IMR-90 (cell line): ENCODE measurements at regions not wholly inside any gene's neighbourhood (a gene's known extent, or its start where the extent isn't known, plus 50 kb on each side); places are given as distances from the start of the nearest gene placed in this dataset.

Experiments used
- ATAC-seq: fragments of 200-7000 bp; cut with Tn5 transposase; 2 replicates; pipeline ENCODE4 v1.9.1; 2020; ENCODE audit warnings: low read depth, mild to moderate bottlenecking, moderate library complexity
- BruUV-seq: library from RNA; stranded (reverse); fragments of 400-500 nt; replicated peaks from 2 replicates; lab custom pipeline; 2021; lab: Mats Ljungman, UMichigan
- CTCF ChIA-PET: fragments of 300-600 bp; formaldehyde crosslinking; extraction: SDS; loops from one replicate; lab custom pipeline; 2021; ENCODE audit warnings: antibody characterized with exemption; lab: Yijun Ruan, JAX
- POLR2A ChIA-PET: fragments of 300-600 bp; sonication (Branson Sonifier 250); formaldehyde crosslinking; loops from one replicate; lab custom pipeline; 2022; ENCODE audit warnings: antibody characterized with exemption; ENCODE audit not compliant: unreplicated experiment; lab: Charles Lee
- DNase-seq: peaks from one replicate; pipeline ENCODE4 v3.0.0; 2013
- H2AFZ ChIP-seq: replicated peaks from 2 replicates; pipeline ENCODE3; 2013; ENCODE audit warnings: low read length, mild to moderate bottlenecking; ENCODE audit not compliant: poor library complexity
- H2AK5ac ChIP-seq: 2 replicates; pipeline ENCODE4 v1.6.1; 2013; ENCODE audit warnings: low read depth, low read length, inconsistent platforms
- H2AK9ac ChIP-seq: replicated peaks from 2 replicates; pipeline ENCODE3; 2013; ENCODE audit warnings: mild to moderate bottlenecking, low read depth, low read length, moderate library complexity; ENCODE audit not compliant: poor library complexity
- H2BK120ac ChIP-seq: 2 replicates; pipeline ENCODE4 v1.6.1; 2013; ENCODE audit warnings: low read depth, low read length, inconsistent platforms
- H2BK15ac ChIP-seq: 3 replicates; pipeline ENCODE4 v1.6.1; 2013; ENCODE audit warnings: low read depth, low read length, inconsistent platforms
- H2BK20ac ChIP-seq: 2 replicates; pipeline ENCODE4 v1.6.1; 2013; ENCODE audit warnings: low read depth, mild to moderate bottlenecking, inconsistent platforms, low read length, moderate library complexity
- H2BK5ac ChIP-seq: 2 replicates; pipeline ENCODE4 v1.6.1; 2013; ENCODE audit warnings: mild to moderate bottlenecking, low read depth, low read length, inconsistent platforms; ENCODE audit not compliant: poor library complexity, severe bottlenecking
- H3K14ac ChIP-seq: replicated peaks from 2 replicates; pipeline ENCODE4 v1.6.1; 2013; ENCODE audit warnings: low read depth, low read length, inconsistent platforms
- H3K18ac ChIP-seq: 2 replicates; pipeline ENCODE4 v1.6.1; 2013; ENCODE audit warnings: low read depth, low read length, control low read depth
- H3K23ac ChIP-seq: 2 replicates; pipeline ENCODE4 v1.6.1; 2013; ENCODE audit warnings: low read depth, low read length, inconsistent platforms
- H3K27ac ChIP-seq: 2 replicates; pipeline ENCODE4 v1.5.1; 2013; ENCODE audit warnings: mild to moderate bottlenecking, control low read depth, low read length; ENCODE audit not compliant: insufficient read depth
- H3K27me3 ChIP-seq: 2 replicates; pipeline ENCODE4 v1.6.1; 2013; ENCODE audit warnings: low read length; ENCODE audit not compliant: control insufficient read depth, insufficient read depth
- H3K36me3 ChIP-seq: 2 replicates; pipeline ENCODE4 v1.6.1; 2013; ENCODE audit warnings: low read length, mixed read lengths; ENCODE audit not compliant: control insufficient read depth, insufficient read depth
- H3K4ac ChIP-seq: 2 replicates; pipeline ENCODE4 v1.6.1; 2013; ENCODE audit warnings: low read depth, low read length, inconsistent platforms
- H3K4me1 ChIP-seq: 2 replicates; pipeline ENCODE4 v1.6.1; 2013; ENCODE audit warnings: low read length, mixed read lengths; ENCODE audit not compliant: control insufficient read depth, insufficient read depth
- H3K4me2 ChIP-seq: 2 replicates; pipeline ENCODE4 v1.6.1; 2013; ENCODE audit warnings: low read depth, mild to moderate bottlenecking, control low read depth, low read length, moderate library complexity
- H3K4me3 ChIP-seq: 2 replicates; pipeline ENCODE4 v1.5.1; 2013; ENCODE audit warnings: low read depth, mild to moderate bottlenecking, control low read depth, low read length, moderate library complexity; ENCODE audit not compliant: insufficient read depth
- H3K56ac ChIP-seq: 2 replicates; pipeline ENCODE4 v1.6.1; 2013; ENCODE audit warnings: low read length, inconsistent platforms; ENCODE audit not compliant: insufficient read depth; ENCODE audit errors: extremely low read depth
- H3K79me1 ChIP-seq, 2 experiments: 2 replicates each; pipeline ENCODE4 v1.6.1; 2013; ENCODE audit warnings: low read length in 2 of 2, inconsistent platforms in 1 of 2, low read depth in 1 of 2
- H3K9ac ChIP-seq: 2 replicates; pipeline ENCODE4 v1.6.1; 2013; ENCODE audit warnings: low read depth, low read length, control low read depth
- H3K9me1 ChIP-seq: 2 replicates; pipeline ENCODE4 v1.6.1; 2013; ENCODE audit warnings: low read length, inconsistent platforms; ENCODE audit not compliant: insufficient read depth
- H3K9me3 ChIP-seq: 2 replicates; pipeline ENCODE4 v1.6.1; 2013; ENCODE audit warnings: low read length; ENCODE audit not compliant: control insufficient read depth, insufficient read depth
- H4K20me1 ChIP-seq: 2 replicates; pipeline ENCODE4 v1.6.1; 2013; ENCODE audit warnings: low read length, inconsistent platforms; ENCODE audit not compliant: insufficient read depth
- H4K5ac ChIP-seq: 2 replicates; pipeline ENCODE4 v1.6.1; 2013; ENCODE audit warnings: mild to moderate bottlenecking, low read depth, low read length, control low read depth
- H4K8ac ChIP-seq, 2 experiments: 2 replicates each; pipeline ENCODE4 v1.6.1; 2013; ENCODE audit warnings: low read depth in 2 of 2, low read length in 2 of 2, control low read depth in 1 of 2, inconsistent platforms in 1 of 2
- H4K91ac ChIP-seq: 2 replicates; pipeline ENCODE4 v1.6.1; 2013; ENCODE audit warnings: low read depth, low read length, inconsistent platforms; ENCODE audit not compliant: insufficient read depth
- BHLHE40 ChIP-seq: fragments of 150-350 bp; IDR thresholded peaks from 2 replicates; pipeline ENCODE4 v1.6.1; 2016; ENCODE audit warnings: mild to moderate bottlenecking, low read depth, low read length
- CEBPB ChIP-seq: IDR thresholded peaks from 2 replicates; pipeline ENCODE4 v1.6.1; 2012; ENCODE audit warnings: low read depth, low read length, improper control_type of control experiment
- CHD1 ChIP-seq: IDR thresholded peaks from 2 replicates; pipeline ENCODE4 v1.6.1; 2012; ENCODE audit warnings: low read depth, low read length, improper control_type of control experiment
- FOS ChIP-seq: fragments of 150-350 bp; IDR thresholded peaks from 2 replicates; pipeline ENCODE4 v1.6.1; 2016; ENCODE audit warnings: low read depth, low read length
- MAFK ChIP-seq: IDR thresholded peaks from 2 replicates; pipeline ENCODE4 v1.6.1; 2012; ENCODE audit warnings: low read depth, low read length, improper control_type of control experiment
- MAZ ChIP-seq: IDR thresholded peaks from 2 replicates; pipeline ENCODE4 v1.6.1; 2012; ENCODE audit warnings: low read depth, mild to moderate bottlenecking, low read length, improper control_type of control experiment, moderate library complexity, borderline replicate concordance
- MXI1 ChIP-seq: IDR thresholded peaks from 2 replicates; pipeline ENCODE4 v1.6.1; 2012; ENCODE audit warnings: low read depth, mild to moderate bottlenecking, low read length, moderate library complexity, borderline replicate concordance
- NFE2L2 ChIP-seq: fragments of 150-350 bp; IDR thresholded peaks from 2 replicates; pipeline ENCODE4 v1.6.1; 2016; ENCODE audit warnings: low read depth, mild to moderate bottlenecking, low read length
- POLR2A ChIP-seq: IDR thresholded peaks from 2 replicates; pipeline ENCODE4 v1.6.1; 2012; ENCODE audit warnings: mild to moderate bottlenecking, low read depth, low read length
- RAD21 ChIP-seq: IDR thresholded peaks from 2 replicates; pipeline ENCODE4 v1.6.1; 2012; ENCODE audit warnings: low read length, improper control_type of control experiment
- RCOR1 ChIP-seq: IDR thresholded peaks from 2 replicates; pipeline ENCODE4 v1.6.1; 2012; ENCODE audit warnings: mild to moderate bottlenecking, low read length, improper control_type of control experiment; ENCODE audit not compliant: insufficient replicate concordance
- RFX5 ChIP-seq: IDR thresholded peaks from 2 replicates; pipeline ENCODE4 v1.8.0; 2012; ENCODE audit warnings: low read depth, mild to moderate bottlenecking, low read length, moderate library complexity
- SMC3 ChIP-seq: fragments of 150-350 bp; IDR thresholded peaks from 2 replicates; pipeline ENCODE4 v1.6.1; 2016; ENCODE audit warnings: low read depth, mild to moderate bottlenecking, antibody characterized with exemption, low read length, moderate library complexity
- WGBS, 2 experiments: methylation state at CpG; one replicate each; pipeline versions ENCODE4 v1.1.5 to v1.1.7; 2013; ENCODE audit warnings: missing lambda C conversion rate in 2 of 2; ENCODE audit not compliant: insufficient read length in 1 of 2; ENCODE audit errors: extremely low coverage in 2 of 2; 5-methylcytosine and 5-hydroxymethylcytosine counted together
- dilution Hi-C: fragments of 300-500 bp; cut with HindIII; formaldehyde crosslinking; loops from one replicate; pipeline ENCODE4 v1.14.3; 2018; ENCODE audit warnings: low sequenced_read_pairs; ENCODE audit not compliant: unreplicated experiment
- in situ Hi-C: fragments of 300-500 bp; cut with MboI; formaldehyde crosslinking; loops from 3 replicates; pipeline ENCODE4 v1.14.3; 2019; ENCODE audit warnings: low sequenced_read_pairs, inconsistent platforms, mixed read lengths
- intact Hi-C: fragments of 100-400 bp; cut with micrococcal nuclease; formaldehyde crosslinking; loops from 2 replicates; pipeline ENCODE4 v1.10.0; 2022
- TF ChIP-seq, protein P1 (sequence below): conservative IDR thresholded peaks from 2 replicates; pipeline ENCODE4 v1.5.1; 2012; ENCODE audit warnings: mild to moderate bottlenecking, low read depth, low read length, improper control_type of control experiment
- TF ChIP-seq, protein P2 (sequence below): fragments of 150-350 bp; IDR thresholded peaks from 2 replicates; pipeline ENCODE4 v1.6.1; 2016; ENCODE audit warnings: low read depth, mild to moderate bottlenecking, low read length, moderate library complexity, borderline replicate concordance
- TF ChIP-seq, protein P3 (sequence below): fragments of 150-350 bp; IDR thresholded peaks from 2 replicates; pipeline ENCODE4 v1.6.1; 2017; ENCODE audit warnings: mild to moderate bottlenecking, antibody characterized with exemption, low read length, low read depth

DNA sequence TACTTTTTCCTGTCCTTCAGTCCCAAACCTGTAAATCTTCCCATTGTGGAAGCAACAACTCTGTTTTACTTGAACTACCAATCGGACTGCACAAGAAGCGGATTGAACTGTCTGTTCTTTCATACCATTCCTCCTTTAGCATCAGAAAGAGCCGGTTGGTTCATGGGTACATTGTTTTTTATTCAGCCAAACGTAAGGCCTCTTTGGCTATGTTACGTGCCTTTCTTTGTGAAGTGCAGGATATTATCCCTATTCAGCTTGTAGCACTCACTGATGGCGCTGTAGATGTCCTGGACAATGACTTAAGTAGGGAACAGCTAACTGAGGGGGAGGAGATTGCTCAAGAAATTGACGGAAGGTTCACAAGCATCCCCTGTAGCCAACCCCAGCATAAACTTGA is 60.3 kb downstream of the ARHGAP35 start:
- H3K14ac ChIP-seq = no peak overlapping the region
- TF ChIP-seq RFX5 (no peak), RAD21 (no peak), CEBPB (no peak), CHD1 (no peak), BHLHE40 (no peak), FOS (no peak), SMC3 (no peak), MAZ (no peak), MAFK (no peak), NFE2L2 (no peak), MXI1 (no peak), POLR2A (no peak), RCOR1 (no peak)
- TF ChIP-seq, protein P1, sequence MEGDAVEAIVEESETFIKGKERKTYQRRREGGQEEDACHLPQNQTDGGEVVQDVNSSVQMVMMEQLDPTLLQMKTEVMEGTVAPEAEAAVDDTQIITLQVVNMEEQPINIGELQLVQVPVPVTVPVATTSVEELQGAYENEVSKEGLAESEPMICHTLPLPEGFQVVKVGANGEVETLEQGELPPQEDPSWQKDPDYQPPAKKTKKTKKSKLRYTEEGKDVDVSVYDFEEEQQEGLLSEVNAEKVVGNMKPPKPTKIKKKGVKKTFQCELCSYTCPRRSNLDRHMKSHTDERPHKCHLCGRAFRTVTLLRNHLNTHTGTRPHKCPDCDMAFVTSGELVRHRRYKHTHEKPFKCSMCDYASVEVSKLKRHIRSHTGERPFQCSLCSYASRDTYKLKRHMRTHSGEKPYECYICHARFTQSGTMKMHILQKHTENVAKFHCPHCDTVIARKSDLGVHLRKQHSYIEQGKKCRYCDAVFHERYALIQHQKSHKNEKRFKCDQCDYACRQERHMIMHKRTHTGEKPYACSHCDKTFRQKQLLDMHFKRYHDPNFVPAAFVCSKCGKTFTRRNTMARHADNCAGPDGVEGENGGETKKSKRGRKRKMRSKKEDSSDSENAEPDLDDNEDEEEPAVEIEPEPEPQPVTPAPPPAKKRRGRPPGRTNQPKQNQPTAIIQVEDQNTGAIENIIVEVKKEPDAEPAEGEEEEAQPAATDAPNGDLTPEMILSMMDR = no peak
- TF ChIP-seq, protein P2, sequence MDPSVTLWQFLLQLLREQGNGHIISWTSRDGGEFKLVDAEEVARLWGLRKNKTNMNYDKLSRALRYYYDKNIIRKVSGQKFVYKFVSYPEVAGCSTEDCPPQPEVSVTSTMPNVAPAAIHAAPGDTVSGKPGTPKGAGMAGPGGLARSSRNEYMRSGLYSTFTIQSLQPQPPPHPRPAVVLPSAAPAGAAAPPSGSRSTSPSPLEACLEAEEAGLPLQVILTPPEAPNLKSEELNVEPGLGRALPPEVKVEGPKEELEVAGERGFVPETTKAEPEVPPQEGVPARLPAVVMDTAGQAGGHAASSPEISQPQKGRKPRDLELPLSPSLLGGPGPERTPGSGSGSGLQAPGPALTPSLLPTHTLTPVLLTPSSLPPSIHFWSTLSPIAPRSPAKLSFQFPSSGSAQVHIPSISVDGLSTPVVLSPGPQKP = no peak
- TF ChIP-seq, protein P3, sequence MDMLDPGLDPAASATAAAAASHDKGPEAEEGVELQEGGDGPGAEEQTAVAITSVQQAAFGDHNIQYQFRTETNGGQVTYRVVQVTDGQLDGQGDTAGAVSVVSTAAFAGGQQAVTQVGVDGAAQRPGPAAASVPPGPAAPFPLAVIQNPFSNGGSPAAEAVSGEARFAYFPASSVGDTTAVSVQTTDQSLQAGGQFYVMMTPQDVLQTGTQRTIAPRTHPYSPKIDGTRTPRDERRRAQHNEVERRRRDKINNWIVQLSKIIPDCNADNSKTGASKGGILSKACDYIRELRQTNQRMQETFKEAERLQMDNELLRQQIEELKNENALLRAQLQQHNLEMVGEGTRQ = no peak
- no peak overlapping the region for H2AFZ ChIP-seq
- no peak overlapping the region for H2BK15ac ChIP-seq
- no peak overlapping the region for H2BK20ac ChIP-seq
- no peak overlapping the region for H3K4me2 ChIP-seq
- ATAC-seq (no peak), DNase-seq (no peak)
- H2BK5ac ChIP-seq = no peak overlapping the region
- H2BK120ac ChIP-seq = no peak overlapping the region
- dilution Hi-C loops (no loop called here), intact Hi-C loops (no loop called here), in situ Hi-C loops (no loop called here)
- H3K9me3 ChIP-seq = no peaks in the 10 kb centered on the region
- peaks cover 67 to 89% of the 10 kb centered on the region in 2 experiments for H3K79me1 ChIP-seq
- H2AK9ac ChIP-seq = no peak overlapping the region
- peaks cover 49% of the 10 kb centered on the region for H4K20me1 ChIP-seq
- peaks cover 30% of the 10 kb centered on the region for H3K9me1 ChIP-seq
- H3K36me3 ChIP-seq = peaks cover 32% of the 10 kb centered on the region
- no peak overlapping the region for H4K8ac ChIP-seq
- no peaks in the 10 kb centered on the region for H3K27me3 ChIP-seq
- peaks cover 11% of the 10 kb centered on the region for H3K4me1 ChIP-seq
- no peak overlapping the region for H4K91ac ChIP-seq
- POLR2A ChIA-PET = interaction anchor here (0.5 kb wide), 1 partner anchor 81 kb away, joined by 4 read pairs; no protein-coding TSS in a partner anchor
- CTCF ChIA-PET = no interaction called here
- no peak overlapping the region for H2AK5ac ChIP-seq
- WGBS, 2 experiments = no CpG with 5 or more reads among the region's 7 CpGs
- H4K5ac ChIP-seq = no peak overlapping the region
- no peak overlapping the region for H3K4ac ChIP-seq
- no peak overlapping the region for H3K56ac ChIP-seq
- no peak overlapping the region for H3K4me3 ChIP-seq
- no peak overlapping the region for H3K23ac ChIP-seq
- no peak overlapping the region for H3K27ac ChIP-seq
- H3K9ac ChIP-seq = no peak overlapping the region
- no TSS peak for BruUV-seq
- no peak overlapping the region for H3K18ac ChIP-seq
